ENCODE measurements at regions not wholly inside any gene's neighbourhood (a gene's known extent, or its start where the extent isn't known, plus 50 kb on each side); places are given as distances from the start of the nearest gene placed in this dataset.

DNA sequence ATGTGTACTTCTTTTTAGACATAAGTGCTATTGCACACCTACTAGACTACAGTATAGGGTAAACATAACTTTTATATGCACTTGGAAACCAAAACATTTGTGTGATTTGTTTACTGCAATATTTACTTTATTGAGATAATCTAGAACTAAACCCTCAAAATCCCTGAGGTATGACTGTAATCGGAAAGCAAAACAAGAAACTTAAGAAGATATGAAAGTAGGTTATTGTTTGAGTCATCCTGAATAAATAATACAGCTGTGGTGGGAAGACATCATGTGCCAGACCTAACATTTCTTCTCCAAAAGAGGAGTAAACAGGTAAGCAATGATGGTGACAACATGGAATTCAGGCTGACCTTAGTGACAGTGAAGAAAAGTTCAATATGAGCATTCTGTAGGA is 765.5 kb downstream of the OTOL1 start:
- Mint-ChIP-seq H3K4me3 (no peak overlapping the region), H3K36me3 (ENCODE audit: low read depth) (no peaks in the 10 kb centered on the region), H3K27ac (no peak overlapping the region), H3K27me3 (ENCODE audit: low read depth) (no peaks in the 10 kb centered on the region), H3K9me3 (peaks cover 2% of the 10 kb centered on the region), H3K4me1 (ENCODE audit: low read depth) (no peaks in the 10 kb centered on the region)
- no peak for DNase-seq
- CTCF ChIA-PET: no interaction called here
- intact Hi-C loops (cut with micrococcal nuclease): no loop called here

- H3K9me3 Mint-ChIP-seq: peaks cover 4% of the 10 kb centered on the region
- H3K4me1 Mint-ChIP-seq (ENCODE audit: low read depth): no peaks in the 10 kb centered on the region
- H3K36me3 Mint-ChIP-seq (ENCODE audit: low read depth): no peaks in the 10 kb centered on the region
- CTCF ChIA-PET: no interaction called here
- no peak overlapping the region for H3K27ac Mint-ChIP-seq
- no peak overlapping the region for H3K4me3 Mint-ChIP-seq
- no peak for DNase-seq
- no peaks in the 10 kb centered on the region for H3K27me3 Mint-ChIP-seq (ENCODE audit: low read depth)
- intact Hi-C loops (cut with micrococcal nuclease): no loop called here
These were observed 767.0 kb downstream of the OTOL1 start for GRCh38 chr3:162263596-162263995.

DNA sequence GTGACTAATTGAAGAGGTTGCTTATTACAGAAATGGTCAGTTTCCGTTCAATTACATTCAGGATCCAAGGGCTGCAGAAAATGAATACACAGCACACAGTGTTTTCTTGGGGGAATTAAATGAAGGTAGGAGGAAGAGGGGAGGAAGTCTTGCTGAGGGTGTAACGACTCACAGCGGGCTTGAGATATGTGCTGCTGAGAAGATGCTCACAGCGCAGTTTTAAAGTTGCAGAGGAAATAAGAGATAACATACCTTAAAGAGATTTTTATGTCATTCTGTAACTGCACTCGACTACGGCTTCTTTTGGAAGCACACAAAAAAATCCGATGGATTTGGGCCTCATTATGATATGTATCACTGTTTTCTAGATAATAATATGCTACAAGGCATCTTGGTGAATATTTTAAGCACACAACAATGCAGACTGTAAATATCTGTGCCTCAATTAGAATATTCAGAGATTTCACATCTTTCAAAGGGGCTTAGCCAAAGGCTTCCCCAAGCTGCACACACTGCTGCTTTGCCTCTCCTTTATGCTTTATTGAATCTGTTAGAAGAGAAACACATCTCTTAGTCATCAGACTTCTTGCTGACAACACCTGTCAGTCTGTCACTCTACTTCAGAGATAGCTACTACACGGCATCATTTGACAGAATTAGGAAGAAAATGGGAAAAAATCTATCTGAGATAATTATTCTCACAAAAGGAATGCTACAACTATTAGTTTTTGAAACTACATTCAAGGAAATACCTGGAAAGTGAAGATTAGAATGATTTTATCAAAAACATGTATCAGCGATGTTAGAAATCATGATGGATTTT is 773.2 kb downstream of the OTOL1 start:
- intact Hi-C loops (cut with micrococcal nuclease): no loop called here
- no peak for DNase-seq
- Mint-ChIP-seq H3K27me3 (ENCODE audit: low read depth) (no peaks in the 10 kb centered on the region), H3K4me1 (ENCODE audit: low read depth) (no peaks in the 10 kb centered on the region), H3K27ac (no peak overlapping the region), H3K9me3 (peaks cover 3% of the 10 kb centered on the region), H3K36me3 (ENCODE audit: low read depth) (no peaks in the 10 kb centered on the region), H3K4me3 (no peak overlapping the region)
- CTCF ChIA-PET: no interaction called here

- Mint-ChIP-seq H3K36me3 (ENCODE audit: low read depth) (no peaks in the 10 kb centered on the region), H3K27ac (no peak overlapping the region), H3K4me3 (no peak overlapping the region), H3K9me3 (peaks cover 1% of the 10 kb centered on the region), H3K27me3 (ENCODE audit: low read depth) (no peaks in the 10 kb centered on the region), H3K4me1 (ENCODE audit: low read depth) (no peaks in the 10 kb centered on the region)
- intact Hi-C loops (cut with micrococcal nuclease): no loop called here
- CTCF ChIA-PET: no interaction called here
- DNase-seq: no peak
These were observed 777.5 kb downstream of the OTOL1 start for GRCh38 chr3:162274070-162274469.

DNA sequence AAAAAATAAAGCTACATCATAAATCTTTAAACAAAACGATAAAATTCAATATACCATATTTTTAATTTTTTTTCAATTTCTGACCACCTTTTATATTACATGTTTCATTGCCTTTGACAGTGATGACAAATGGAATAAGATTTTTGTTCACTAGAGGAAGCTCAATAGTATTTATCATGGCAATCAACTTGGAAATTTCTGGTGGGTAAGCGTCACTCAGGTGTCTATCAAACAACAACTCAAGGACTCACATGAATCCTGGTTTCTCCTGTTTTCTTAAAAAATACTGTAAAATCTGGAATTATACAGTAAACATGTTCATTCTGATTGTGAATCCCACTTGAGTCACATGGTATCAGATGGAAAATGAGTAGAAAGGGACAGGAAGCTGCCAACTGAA is 782.2 kb downstream of the OTOL1 start:
- intact Hi-C loops (cut with micrococcal nuclease): no loop called here
- CTCF ChIA-PET: no interaction called here
- Mint-ChIP-seq H3K27me3 (ENCODE audit: low read depth) (no peaks in the 10 kb centered on the region), H3K27ac (no peak overlapping the region), H3K9me3 (peaks cover 7% of the 10 kb centered on the region), H3K4me3 (no peak overlapping the region), H3K36me3 (ENCODE audit: low read depth) (no peaks in the 10 kb centered on the region), H3K4me1 (ENCODE audit: low read depth) (no peaks in the 10 kb centered on the region)
- DNase-seq: no peak

DNA sequence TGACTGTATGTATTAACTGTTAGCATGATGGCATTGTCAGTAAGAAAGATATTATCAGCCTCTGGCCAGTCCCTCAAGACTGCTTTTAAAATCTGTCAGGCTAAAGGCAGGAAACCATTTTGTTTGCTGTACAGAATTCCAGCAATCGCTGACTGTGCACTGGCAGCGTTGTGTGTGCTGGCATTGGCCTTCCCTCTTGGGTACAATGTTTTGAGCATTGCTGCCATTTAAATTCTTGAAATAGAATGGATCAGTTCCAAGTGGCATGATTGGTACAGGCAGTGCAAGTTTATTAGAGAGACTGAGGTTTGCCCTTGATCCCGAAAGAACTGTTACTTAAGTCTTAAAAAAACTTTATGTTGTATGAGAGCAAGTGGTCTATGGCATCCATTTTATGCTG is 788.7 kb downstream of the OTOL1 start:
- no peaks in the 10 kb centered on the region for H3K4me1 Mint-ChIP-seq (ENCODE audit: low read depth)
- H3K4me3 Mint-ChIP-seq: no peak overlapping the region
- intact Hi-C loops (cut with micrococcal nuclease): no loop called here
- H3K9me3 Mint-ChIP-seq: peaks cover 6% of the 10 kb centered on the region
- CTCF ChIA-PET: no interaction called here
- no peaks in the 10 kb centered on the region for H3K27me3 Mint-ChIP-seq (ENCODE audit: low read depth)
- no peak for DNase-seq
- H3K27ac Mint-ChIP-seq: no peak overlapping the region
- no peaks in the 10 kb centered on the region for H3K36me3 Mint-ChIP-seq (ENCODE audit: low read depth)

- Mint-ChIP-seq H3K27ac (no peak overlapping the region), H3K36me3 (ENCODE audit: low read depth) (no peaks in the 10 kb centered on the region), H3K4me3 (no peak overlapping the region), H3K9me3 (peaks cover 4% of the 10 kb centered on the region), H3K27me3 (ENCODE audit: low read depth) (no peaks in the 10 kb centered on the region), H3K4me1 (ENCODE audit: low read depth) (no peaks in the 10 kb centered on the region)
- CTCF ChIA-PET: no interaction called here
- DNase-seq: no peak
- intact Hi-C loops (cut with micrococcal nuclease): no loop called here
These were observed 791.0 kb downstream of the OTOL1 start for GRCh38 chr3:162287600-162287999.

- Mint-ChIP-seq H3K27me3 (ENCODE audit: low read depth) (no peaks in the 10 kb centered on the region), H3K36me3 (ENCODE audit: low read depth) (no peaks in the 10 kb centered on the region), H3K4me3 (no peak overlapping the region), H3K4me1 (ENCODE audit: low read depth) (no peaks in the 10 kb centered on the region), H3K27ac (no peak overlapping the region), H3K9me3 (peaks cover 4% of the 10 kb centered on the region)
- DNase-seq: no peak
- intact Hi-C loops (cut with micrococcal nuclease): no loop called here
- CTCF ChIA-PET: no interaction called here
These were observed 795.8 kb downstream of the OTOL1 start for GRCh38 chr3:162292409-162292808.

GRCh38 chr3:162295323-162295983 is 798.8 kb downstream of the OTOL1 start:
- intact Hi-C loops (cut with micrococcal nuclease): no loop called here
- no peaks in the 10 kb centered on the region for H3K27me3 Mint-ChIP-seq (ENCODE audit: low read depth)
- no peak overlapping the region for H3K27ac Mint-ChIP-seq
- no peaks in the 10 kb centered on the region for H3K36me3 Mint-ChIP-seq (ENCODE audit: low read depth)
- H3K9me3 Mint-ChIP-seq: peaks cover 5% of the 10 kb centered on the region
- H3K4me1 Mint-ChIP-seq (ENCODE audit: low read depth): no peaks in the 10 kb centered on the region
- CTCF ChIA-PET: interaction anchor here (0.6 kb wide), 1 partner anchor 480 kb away, joined by 3 read pairs; no protein-coding TSS in a partner anchor
- no peak for DNase-seq
- no peak overlapping the region for H3K4me3 Mint-ChIP-seq

DNA sequence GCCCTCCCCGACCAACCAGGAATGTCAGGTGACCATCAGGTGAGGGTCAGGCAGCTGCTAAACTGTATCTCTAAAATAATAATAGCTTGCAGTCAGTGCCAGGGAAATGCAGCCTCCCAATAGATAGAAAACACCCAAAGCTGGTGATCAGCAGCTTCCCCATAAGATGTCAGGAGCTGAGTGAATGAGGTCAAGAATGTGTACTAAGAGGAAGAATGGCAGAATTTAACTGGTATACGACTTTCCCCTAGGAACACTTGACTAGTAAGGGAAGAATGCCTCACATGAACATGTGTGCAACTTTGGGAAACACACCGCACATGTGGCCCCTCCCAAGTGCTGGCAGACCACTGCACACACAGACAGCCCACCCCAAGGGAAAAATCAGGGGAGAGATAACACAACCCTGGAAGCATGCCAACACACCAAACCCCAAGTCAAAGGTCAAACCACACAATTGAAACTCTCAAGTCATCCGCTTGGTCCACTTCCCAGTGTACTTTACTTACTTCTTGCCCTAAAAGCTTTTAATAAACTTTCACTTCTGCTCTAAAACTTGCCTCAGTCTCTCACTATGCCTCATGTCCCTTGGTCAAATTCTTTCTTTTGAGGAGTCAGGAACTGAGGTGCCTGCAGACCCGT is 806.5 kb downstream of the OTOL1 start:
- CTCF ChIA-PET: no interaction called here
- Mint-ChIP-seq H3K27ac (no peak overlapping the region), H3K4me1 (ENCODE audit: low read depth) (no peaks in the 10 kb centered on the region), H3K9me3 (peaks cover 3% of the 10 kb centered on the region), H3K4me3 (no peak overlapping the region), H3K36me3 (ENCODE audit: low read depth) (no peaks in the 10 kb centered on the region), H3K27me3 (ENCODE audit: low read depth) (no peaks in the 10 kb centered on the region)
- intact Hi-C loops (cut with micrococcal nuclease): no loop called here
- no peak for DNase-seq

DNA sequence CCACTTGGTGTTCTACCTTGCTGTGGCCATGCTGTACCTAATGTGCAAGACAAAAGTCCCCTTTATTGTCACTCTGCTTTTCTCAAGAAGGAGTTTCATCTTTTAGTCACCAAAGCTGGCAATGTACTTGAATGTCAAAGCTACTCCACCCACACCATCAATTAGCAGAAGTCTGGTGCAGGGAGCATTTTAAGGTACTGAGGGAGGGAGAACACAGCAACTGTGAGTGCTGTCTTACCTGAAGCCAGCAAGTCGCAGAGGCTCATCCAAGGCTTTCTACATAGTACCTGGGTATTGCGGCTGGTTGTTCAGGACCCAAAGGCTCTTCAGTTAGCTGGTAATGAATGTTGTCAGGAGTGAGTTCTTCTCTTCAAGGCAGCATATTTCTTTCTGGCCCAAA is 820.4 kb downstream of the OTOL1 start:
- DNase-seq: no peak
- H3K36me3 Mint-ChIP-seq (ENCODE audit: low read depth): no peaks in the 10 kb centered on the region
- intact Hi-C loops (cut with micrococcal nuclease): no loop called here
- CTCF ChIA-PET: no interaction called here
- no peaks in the 10 kb centered on the region for H3K4me1 Mint-ChIP-seq (ENCODE audit: low read depth)
- peaks cover 6% of the 10 kb centered on the region for H3K9me3 Mint-ChIP-seq
- H3K27ac Mint-ChIP-seq: no peak overlapping the region
- H3K4me3 Mint-ChIP-seq: no peak overlapping the region
- no peaks in the 10 kb centered on the region for H3K27me3 Mint-ChIP-seq (ENCODE audit: low read depth)

DNA sequence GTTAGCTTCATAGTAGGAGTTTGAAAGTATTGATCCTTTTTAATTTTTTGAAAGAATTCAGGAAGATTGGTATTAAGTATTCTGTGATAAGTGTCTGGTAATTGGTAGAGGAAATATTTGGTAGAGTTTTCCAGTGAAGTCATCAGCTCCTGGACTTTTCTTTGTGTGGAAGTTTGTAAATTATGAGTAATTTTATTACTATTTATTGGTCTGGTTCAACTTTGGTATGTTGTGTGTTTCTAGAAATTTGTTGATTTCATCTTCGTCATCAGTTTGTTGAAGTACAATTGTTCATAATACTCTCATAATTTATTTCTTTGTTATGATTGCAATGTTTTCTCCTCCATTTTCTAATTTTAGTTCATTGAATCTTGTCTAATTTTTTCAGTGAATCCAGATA is 832.0 kb downstream of the OTOL1 start:
- Mint-ChIP-seq H3K4me3 (no peak overlapping the region), H3K4me1 (ENCODE audit: low read depth) (no peaks in the 10 kb centered on the region), H3K27me3 (ENCODE audit: low read depth) (no peaks in the 10 kb centered on the region), H3K9me3 (peaks cover 5% of the 10 kb centered on the region), H3K36me3 (ENCODE audit: low read depth) (no peaks in the 10 kb centered on the region), H3K27ac (no peak overlapping the region)
- intact Hi-C loops (cut with micrococcal nuclease): no loop called here
- CTCF ChIA-PET: no interaction called here
- DNase-seq: no peak

DNA sequence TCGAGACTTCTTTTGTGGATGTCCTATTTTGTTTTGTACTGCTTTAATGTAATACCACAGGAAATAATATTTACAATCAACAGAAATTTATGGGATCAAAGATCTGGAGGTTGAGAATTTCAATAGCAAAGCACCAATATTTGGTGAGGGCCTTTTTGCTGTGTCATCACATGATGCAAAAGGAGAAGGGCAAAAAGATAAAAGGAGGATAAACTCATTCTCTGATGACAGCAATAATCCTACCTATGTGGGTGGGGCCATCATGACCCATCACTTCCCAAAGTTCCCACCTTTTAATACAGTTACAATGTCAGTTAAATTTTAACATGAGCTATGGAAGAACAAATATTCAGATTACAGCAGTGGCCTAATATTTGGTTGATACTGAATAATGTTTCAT is 832.9 kb downstream of the OTOL1 start:
- Mint-ChIP-seq H3K4me1 (ENCODE audit: low read depth) (no peaks in the 10 kb centered on the region), H3K27ac (no peak overlapping the region), H3K4me3 (no peak overlapping the region), H3K36me3 (ENCODE audit: low read depth) (no peaks in the 10 kb centered on the region), H3K27me3 (ENCODE audit: low read depth) (no peaks in the 10 kb centered on the region), H3K9me3 (peaks cover 11% of the 10 kb centered on the region)
- DNase-seq: no peak
- intact Hi-C loops (cut with micrococcal nuclease): no loop called here
- CTCF ChIA-PET: no interaction called here
